ENCODE measurements at regions not wholly inside any gene's neighbourhood (a gene's known extent, or its start where the extent isn't known, plus 50 kb on each side); places are given as distances from the start of the nearest gene placed in this dataset.

DNA sequence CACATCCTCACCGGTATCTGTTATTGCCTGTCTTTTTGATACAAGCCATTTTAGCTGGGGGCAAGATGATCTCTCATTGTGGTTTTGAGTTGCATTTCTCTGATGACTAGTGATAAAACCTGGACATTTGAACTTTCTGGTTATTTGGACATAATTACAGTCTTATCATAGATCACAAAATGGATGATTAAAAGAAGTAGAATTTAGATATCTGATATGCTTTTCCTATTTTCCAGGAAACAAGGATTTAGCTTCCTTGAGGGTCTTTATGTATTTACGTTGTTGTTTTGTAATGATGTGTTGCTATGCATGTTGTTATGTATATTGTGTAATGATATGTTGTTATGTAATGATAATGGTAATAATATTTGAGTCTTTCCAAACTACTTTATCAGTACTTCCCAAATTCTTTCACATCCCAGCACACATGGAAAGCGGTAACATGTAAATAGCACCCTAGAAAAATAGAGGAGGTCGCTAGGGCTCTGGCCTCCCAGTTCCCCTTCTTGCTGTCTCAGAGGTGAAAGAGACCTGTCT is 53.8 kb downstream of the GJD2 start:
- intact Hi-C loops (cut with DNase I) = loop anchor here in 1 of 2 donors (10.0 kb wide), 1 partner anchor 224 kb away; no protein-coding TSS in a partner anchor
- ATAC-seq = no peak
- no peak for DNase-seq

DNA sequence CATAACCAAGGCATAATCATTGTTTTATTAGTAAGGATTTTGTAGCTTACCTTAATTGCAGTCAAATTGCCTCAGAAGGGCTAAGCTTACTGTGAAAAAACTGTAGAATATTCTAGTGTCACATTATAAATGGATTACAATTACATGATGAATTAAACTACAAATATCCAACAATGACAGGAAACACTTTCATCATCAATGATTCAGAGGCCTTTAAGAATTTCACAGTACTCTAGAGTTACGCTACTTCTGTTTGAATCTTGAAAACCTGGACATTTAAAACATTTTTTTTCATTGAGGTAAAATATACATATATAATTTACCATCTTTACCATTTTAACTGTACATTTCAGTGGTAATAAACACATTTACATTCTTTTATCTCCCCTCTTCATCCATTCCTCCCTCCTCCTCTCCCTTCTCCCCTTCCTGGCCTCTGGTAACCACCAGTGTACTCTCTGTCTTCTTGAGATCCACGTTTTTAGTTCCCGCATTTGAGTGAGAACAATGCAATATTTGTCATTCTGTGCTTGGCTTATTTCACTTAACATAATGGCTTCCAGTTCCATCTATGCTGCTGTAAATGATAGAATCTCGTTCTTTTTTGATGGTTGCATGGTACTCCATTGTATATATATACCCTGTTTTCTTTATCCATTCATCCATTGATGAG is 54.7 kb downstream of the GJD2 start:
- ATAC-seq (no peak), DNase-seq (no peak)
- intact Hi-C loops (cut with DNase I) = loop anchor here in 1 of 2 donors (10.0 kb wide), 1 partner anchor 225 kb away; no protein-coding TSS in a partner anchor

DNA sequence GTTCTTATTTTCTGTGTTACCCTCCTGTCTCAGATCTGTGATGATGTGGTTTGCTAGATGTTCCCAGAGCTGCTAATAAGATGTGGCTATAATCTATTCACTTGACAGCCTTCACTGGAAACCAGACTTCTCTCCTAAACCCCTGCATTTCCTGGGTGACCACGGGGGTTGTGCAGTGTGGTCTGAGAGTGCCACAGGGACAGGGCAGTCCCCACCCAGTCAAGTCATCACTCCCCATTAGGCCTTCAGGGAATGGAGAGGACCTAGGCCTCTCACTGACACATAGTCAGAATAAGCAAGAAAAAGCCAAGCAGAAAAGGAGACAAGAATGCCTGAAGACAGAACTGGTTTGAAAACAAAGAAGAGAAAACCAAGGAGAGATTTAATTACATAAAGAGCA is 58.3 kb downstream of the GJD2 start:
- no peak for ATAC-seq
- no peak for DNase-seq
- intact Hi-C loops (cut with DNase I) = no loop called here

DNA sequence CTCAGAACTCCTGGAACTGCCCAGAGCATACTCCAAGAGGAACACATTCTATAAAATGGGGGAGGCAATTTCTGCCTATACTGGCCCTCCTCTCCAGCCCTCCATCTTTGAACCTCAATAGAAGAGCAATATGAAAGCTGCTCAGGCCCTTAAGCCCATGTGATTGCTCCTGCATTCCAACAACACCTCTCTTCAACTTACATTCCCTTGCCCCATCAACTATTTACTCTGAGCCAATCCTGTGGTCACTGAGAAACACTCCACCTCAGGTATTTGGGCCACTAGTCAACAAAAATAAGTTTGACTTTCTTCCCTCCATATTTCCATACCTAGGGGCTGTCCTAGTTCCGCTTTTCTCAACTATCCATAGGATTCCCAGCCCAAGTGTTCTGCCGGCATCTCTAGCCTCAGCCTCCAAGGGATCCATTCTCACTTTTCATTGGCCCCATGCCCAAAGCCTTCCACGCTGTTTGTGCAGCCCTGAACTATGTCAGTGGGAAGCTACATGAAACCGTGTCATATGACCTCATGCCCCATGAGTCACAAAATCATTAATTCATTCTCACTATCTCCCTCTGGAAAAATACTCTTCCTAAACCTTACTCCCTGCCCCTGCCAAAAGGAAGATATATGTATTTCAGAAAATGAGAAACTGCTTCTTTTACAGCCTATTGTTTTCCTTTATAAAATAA is 61.6 kb downstream of the GJD2 start:
- no peak for ATAC-seq

DNA sequence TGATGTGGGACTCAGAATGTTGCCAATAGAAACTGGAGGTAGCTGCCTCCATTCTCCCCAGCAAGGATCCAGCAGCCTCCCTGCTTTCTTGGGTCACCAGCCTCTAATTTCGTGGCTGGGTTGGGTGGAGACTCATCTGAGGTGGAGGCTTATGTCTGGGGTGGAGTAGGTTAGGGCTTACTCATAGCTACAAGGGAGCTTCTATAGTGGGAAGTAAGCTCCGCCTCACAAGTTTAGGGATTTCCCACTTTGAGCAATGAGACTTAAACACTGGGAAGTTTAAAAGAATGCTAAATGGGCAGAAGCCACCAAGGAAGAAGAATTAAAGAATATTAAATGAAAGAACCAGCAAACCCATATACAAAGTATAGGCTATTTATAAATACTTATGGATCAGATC is 63.8 kb downstream of the GJD2 start:
- DNase-seq (no peak), ATAC-seq (no peak)
- intact Hi-C loops (cut with DNase I) = loop anchor here in 1 of 2 donors (5.0 kb wide), 1 partner anchor 64 kb away; no protein-coding TSS in a partner anchor

More for the DNA sequence above, 61.6 kb downstream of the GJD2 start:
- no peak for DNase-seq
- intact Hi-C loops (cut with DNase I) = loop anchor here in 1 of 2 donors (5.0 kb wide), 1 partner anchor 66 kb away; no protein-coding TSS in a partner anchor

DNA sequence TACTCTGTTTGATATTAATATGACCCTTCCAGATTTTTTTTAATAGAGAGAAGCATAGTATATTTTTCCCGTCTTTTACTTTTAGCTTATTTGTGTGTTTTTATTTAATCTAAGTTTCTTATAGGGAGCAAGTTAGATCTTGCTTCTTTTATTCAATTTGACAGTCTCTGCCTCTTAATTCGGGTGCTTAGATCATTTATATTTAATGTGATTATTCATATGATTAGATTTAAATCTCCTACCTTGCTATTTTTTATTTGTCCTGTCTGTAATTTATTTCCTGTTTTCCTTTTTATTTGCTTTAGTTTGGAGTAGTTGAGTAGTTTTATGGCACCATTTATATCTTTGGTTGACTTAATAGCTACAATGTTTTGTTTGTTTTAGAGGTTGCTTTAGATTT is 66.1 kb downstream of the GJD2 start:
- no peak for ATAC-seq
- DNase-seq = no peak
- intact Hi-C loops (cut with DNase I) = no loop called here

DNA sequence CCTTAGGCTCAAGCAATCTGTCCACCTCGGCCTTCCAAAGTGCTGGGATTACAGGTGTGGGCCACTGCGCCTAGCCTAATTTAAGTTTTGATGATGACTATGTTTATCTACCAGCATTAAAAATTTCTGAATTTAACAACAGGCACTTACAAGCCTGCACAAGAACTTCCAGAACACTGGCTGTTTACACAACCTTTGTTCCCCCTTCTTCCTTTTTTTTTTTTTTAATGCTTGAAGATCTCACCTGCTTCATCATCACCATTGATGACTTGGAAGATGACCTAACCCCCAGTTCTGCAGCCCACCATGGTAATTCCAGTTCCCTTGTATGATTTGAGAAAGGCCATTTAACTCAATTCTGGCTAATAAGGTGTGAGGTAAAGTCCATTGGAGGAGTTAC is 70.4 kb downstream of the GJD2 start:
- DNase-seq = no peak
- intact Hi-C loops (cut with DNase I) = no loop called here
- no peak for ATAC-seq

DNA sequence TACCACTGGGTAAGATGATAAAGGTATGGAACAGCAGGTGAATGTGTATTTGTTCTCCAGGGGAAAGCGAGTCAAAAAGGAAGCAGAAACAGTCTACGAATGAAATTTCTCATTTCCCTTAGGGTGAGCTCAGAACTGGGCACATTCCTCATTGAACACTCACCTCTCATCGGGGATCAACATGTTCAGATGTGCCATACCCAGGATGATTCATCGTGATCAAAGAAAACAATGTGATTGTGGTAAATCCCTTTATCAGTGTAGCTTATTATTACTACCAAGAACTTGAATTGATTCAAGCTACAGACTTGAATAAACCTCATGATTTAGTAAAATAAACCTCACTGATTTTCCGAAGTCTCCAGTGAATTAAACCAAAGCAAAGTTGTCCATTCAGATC is 72.1 kb downstream of the GJD2 start:
- ATAC-seq (no peak), DNase-seq (no peak)
- intact Hi-C loops (cut with DNase I) = no loop called here

DNA sequence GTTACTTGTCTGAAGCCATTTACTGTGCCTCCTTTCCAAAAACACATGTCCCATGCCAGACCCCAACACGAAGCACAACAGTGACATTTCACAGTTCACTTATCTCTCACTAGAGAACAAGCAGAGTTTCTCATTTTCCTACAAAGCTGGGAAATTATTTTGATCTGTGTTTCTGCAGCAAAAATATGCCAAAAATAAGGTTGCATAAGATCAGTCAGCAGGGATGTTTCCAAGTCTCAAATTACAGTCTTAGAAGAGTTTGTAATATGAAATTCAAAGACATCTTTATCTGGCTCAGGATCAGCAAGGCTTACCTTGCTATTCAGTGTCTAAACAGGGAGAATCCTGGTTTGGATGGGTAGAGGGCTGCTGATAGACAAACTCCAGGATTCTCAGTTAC is 75.5 kb downstream of the GJD2 start:
- DNase-seq = no peak
- no peak for ATAC-seq
- intact Hi-C loops (cut with DNase I) = no loop called here

DNA sequence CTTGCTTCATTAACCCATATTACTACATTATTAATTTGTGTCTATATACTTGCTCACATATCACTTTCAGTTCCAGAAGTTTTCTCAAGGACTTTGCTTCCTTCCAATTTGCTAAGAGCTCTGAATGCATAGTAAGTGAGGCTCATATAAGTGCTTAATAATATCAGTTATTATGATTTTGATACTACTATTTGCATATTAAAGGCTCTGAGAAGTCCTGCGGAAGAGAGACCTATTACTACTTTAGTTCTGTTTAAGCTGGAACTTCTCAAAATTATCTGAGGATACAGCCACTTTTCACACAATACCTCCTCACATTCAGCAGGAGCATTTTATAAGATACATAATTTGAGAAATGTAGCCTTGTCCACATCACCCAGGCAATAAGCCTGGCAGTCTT is 81.6 kb downstream of the GJD2 start:
- intact Hi-C loops (cut with DNase I) = no loop called here
- no peak for ATAC-seq
- DNase-seq = no peak

DNA sequence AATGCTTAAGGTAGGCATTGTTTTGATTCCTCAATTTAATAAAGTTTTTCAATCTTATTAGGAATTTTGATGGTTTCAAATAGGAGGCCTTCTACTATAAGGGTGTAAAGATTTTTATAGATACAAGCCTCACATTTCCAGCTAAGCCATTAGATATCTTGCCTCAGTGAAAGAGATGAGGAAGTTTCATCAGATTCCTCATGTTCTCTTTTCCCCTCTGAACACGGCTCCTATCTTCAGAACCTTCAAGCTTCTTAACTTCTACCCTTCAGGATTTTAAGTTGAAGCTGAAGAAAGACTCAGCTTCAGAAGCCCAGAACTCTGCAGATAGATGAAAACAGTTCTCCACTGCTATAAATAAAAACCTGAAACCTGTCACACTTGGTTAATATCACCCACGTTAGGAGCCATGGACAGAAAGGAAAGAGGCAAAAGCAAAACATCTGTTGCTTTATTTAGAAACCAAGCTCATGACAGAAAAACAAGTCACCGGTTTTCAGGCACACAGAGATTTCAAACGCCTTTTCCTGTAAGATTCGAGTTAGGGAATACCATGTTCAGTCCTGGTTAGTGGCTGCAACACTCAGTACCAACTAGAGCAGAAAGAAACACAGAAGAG is 82.2 kb upstream of the GOLGA8B start:
- no peak for DNase-seq
- intact Hi-C loops (cut with DNase I) = no loop called here

DNA sequence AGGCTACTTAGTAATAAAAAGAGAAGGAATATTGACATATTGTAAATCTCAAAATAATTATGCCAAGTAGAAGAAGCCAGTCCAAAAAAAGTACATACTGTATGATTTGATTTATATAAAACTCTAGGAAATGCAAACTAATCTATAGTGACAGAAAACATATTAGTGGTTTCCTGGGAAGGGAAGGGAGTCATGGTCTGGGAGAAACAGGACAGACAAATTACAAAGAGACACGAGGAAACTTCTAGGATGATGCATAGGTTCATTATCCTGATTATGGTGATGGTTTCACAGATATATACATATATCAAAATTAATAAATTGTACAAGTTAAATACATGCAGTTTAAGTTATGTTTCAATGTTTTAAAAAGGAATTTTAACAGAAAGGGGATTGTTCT is 81.0 kb upstream of the GOLGA8B start:
- no peak for DNase-seq
- intact Hi-C loops (cut with DNase I) = no loop called here
- no peak for ATAC-seq

More for the DNA sequence above, 82.2 kb upstream of the GOLGA8B start:
- ATAC-seq = no peak

DNA sequence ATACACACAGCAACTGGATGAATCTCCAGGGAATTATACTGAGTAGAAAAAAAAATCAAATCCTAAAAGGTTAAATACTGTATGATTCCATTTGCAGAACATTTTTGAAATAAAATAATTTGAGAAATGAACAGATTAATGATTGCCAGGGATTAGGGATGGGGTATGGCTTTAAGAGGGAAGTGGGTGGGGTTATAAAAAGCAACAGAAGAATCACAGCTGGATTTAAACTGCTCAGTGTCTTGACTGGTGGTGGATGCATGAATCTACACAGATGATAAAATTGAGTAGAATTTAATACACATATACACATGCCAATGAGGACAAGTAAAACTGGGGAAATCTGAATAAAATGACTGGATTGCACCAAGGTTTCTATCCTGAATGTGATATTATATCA is 79.7 kb upstream of the GOLGA8B start:
- no peak for ATAC-seq
- no peak for DNase-seq
- intact Hi-C loops (cut with DNase I) = no loop called here

DNA sequence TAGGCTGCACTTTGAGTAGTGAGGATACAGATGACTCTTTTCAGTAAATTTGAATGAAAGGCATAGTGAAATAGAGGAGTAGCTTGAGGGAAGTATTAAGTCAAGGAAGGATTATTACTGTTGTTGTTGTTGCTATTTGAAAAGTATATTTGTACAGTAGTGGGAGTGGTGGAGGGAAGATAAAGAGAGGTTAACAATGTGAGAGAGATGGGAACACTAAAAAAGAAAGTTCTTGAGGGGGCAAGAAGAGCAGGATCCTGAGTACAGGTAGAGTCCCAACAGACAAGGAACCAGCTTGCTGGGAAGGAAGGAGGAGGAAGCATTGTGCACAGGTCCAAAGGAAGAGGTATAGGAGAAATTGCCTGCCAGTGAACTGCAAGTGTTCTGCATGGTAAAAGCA is 75.6 kb upstream of the GOLGA8B start:
- DNase-seq (no peak), ATAC-seq (no peak)
- intact Hi-C loops (cut with DNase I) = no loop called here

DNA sequence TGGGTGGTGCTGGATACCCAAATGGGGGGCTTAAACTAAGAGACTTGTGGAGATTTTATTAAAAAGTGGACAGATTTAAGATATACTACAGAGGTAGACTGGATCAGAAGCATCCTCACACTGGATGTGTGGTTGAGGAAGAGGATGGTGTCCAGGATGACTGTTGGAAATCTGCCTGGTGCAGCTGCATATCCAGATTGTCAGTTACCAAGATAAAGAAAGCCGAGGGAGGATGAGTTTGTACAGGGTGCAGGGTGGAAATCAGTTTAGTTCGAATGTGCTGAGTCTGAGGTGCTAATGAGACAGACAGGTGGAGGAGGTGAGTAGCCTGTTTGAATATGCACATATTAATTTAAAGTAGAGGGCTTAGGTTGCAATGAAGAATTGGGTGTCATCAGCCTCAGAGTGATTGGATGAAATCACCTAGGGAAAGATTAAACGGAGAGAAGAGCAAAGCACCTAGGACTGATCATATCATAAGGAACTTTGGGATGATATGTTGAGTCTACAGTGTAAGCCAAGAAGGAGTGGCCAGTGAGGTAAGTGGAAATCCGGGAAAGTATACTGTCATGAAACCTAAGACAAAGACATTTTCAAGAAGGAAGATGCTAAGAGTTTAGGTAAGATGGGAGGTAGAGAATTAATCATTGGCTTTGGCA is 74.1 kb upstream of the GOLGA8B start:
- intact Hi-C loops (cut with DNase I) = no loop called here
- DNase-seq (no peak), ATAC-seq (no peak)

DNA sequence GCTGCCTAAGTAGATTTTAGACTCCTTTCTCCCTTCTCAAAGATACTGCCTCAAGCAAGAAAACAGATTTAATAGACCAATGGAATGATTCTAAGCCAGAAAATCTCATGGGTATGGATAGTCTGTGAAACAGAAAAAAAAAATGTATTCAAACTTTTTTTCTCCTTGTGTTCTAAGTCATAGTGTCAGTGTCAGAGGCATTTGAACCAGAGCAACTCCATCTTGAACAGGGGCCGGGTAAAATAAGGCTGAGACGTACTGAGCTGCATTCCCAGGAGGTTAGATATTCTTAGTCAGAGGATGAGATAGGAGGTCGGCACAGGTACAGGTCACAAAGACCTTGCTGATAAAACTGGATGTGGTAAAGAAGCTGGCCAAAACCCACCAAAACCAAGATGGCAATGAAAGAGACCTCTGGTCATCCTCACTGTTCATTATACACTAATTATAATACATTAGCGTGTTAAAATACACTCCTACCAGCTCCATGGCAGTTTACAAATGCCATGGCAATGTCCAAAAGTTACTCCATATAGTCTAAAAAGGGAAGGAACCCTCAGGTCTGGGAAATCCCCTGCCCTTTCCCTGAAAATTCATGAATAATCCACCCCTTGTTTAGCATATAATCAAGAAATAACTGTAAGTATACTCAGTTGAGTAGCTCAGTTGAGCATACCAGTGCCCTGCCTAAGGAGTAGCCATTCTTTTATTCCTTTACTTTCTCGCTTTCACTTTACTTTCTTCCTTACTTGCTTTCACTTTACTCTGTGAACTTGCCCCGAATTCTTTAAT is 72.8 kb upstream of the GOLGA8B start:
- ATAC-seq = no peak
- intact Hi-C loops (cut with DNase I) = no loop called here
- no peak for DNase-seq

DNA sequence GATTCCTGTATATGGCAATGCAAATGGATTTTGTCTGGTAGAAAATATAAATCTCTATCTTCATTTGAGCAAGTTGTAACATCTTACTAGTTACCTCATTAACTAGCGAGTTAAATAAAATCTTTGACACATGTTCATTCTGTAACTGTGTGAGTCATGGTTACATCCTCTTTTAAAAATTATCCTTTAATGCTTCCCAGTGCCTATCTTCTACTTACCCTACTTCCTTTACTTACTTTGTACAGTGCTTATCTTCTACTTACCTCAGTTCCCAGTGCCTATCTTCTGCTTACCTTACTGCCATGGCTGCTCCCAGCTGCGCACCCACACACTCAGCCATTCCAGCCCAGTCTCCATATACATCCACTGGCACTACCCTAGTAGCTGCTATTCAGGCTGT is 71.9 kb upstream of the GOLGA8B start:
- DNase-seq = no peak
- intact Hi-C loops (cut with DNase I) = no loop called here
- ATAC-seq = no peak

DNA sequence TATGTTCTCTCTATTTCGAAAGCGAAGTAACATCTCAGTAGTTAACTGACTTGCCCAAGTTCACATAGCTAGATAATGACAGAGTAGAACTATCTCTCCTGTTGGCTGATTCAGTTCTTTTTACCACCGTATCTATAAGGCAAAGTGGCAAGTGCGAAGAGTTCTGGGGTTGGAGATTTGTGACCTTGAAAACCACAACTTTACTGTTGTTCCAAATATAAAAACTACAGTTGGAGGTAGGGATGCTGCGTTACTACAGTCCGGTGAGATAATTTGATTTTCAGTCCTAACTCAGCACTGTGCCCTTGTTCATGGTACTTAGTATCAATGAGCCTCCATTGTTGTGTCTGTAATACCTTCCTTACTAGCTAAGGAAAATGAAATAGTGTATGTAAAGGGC is 71.2 kb upstream of the GOLGA8B start:
- no peak for ATAC-seq
- intact Hi-C loops (cut with DNase I) = no loop called here

DNA sequence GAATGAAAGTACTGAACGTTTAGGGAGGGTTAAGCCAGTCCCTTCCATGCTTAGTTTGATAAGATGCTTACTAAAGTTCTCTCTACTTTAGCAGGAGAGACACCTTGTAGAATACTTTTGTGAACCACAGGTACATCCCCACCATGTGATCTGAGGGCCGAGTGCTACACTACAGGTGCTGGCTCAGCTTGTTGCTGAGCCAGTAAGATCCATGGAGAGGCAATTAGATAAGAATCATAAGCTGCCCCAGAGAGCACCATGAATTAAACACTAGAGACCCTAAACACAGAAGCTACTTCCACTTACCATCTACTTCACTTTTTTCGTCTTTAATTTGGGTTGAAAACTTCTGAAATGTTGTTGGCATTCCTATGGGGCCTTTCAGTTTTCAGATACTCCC is 70.5 kb upstream of the GOLGA8B start:
- no peak for ATAC-seq
- intact Hi-C loops (cut with DNase I) = no loop called here
- DNase-seq = no peak

More for the DNA sequence above, 71.2 kb upstream of the GOLGA8B start:
- no peak for DNase-seq

All from left cardiac atrium (tissue), 4 donors.